HG03095 (cell line): ENCODE measurements at regions not wholly inside any gene's neighbourhood (a gene's known extent, or its start where the extent isn't known, plus 50 kb on each side); places are given as distances from the start of the nearest gene placed in this dataset.
"Not testable (repeated sequence)": the region's sequence is repeated elsewhere in the genome, so short reads cannot be mapped to it uniquely, and the experiment has no call there.

ENCODE experiments used
- ATAC-seq: cut with Tn5 transposase; IDR thresholded peaks from one replicate; pipeline ENCODE4 v1.9.1; 2021; ENCODE audit warnings: moderate library complexity; ENCODE audit not compliant: unreplicated experiment

DNA sequence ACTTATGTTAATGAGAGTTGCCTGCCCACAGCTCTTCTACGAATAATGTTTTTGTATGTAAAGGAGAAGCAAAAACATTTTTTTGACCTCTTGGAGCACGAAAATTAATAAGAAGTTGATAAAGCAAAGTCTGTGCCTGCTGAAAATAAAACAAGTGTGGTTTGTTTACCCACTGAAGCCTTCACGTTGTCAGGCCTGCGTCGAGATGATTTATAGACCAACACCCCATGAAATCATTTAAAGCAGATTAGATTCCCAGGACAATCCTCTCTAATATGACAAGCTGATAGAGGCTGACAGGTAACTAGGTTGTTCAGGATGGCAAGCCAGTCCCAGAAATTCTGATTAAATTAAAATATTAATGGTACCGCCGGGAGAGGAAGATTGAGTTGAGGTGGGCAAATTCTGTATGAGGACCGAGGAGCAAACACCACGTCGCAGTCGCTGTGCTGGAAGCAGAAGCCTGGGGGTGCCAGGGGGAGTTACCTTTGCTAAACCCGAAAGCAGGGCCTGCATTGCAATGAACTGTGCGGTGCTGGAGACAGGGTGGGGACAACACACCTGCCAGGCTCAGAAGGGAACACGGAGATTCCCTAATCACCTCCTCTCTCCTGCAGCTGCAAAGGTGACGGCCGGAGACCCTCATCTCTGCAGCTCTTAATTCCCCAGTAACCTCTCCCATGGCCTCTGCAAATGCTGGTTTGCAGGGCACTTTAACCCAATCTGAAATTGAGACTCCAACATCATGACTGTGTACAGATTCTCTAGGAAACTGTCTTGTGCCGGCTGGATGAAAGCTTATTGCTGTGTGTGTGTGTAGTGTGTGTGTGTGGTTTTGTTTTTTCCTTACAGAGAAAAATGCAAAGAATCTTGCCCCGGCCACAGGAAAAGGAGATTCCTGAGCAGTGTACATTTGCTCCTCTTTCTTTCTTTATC is 2805.9 kb downstream of the RPIA start:
- not testable (repeated sequence) for ATAC-seq

DNA sequence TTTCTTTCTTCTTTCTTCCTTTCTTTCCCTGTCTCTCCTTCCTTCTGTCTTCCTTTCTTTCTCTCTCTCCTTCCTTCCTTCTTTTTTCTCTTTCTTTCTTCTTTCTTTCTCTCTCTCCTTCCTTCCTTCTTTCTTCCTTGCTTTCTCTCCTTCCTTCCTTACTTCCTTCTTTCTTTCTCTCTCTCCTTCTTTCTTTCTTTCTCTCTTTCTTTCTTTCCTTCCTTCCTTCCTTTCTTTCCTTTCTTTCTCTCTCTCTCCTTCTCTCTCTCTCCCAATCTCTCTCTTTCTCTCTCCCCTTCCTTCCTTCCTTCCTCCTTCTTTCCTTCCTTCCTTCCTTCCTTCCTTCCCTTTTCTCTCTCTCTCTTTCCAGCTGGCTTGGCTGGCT is 2806.6 kb downstream of the RPIA start:
- ATAC-seq, result not testable (repeated sequence)

DNA sequence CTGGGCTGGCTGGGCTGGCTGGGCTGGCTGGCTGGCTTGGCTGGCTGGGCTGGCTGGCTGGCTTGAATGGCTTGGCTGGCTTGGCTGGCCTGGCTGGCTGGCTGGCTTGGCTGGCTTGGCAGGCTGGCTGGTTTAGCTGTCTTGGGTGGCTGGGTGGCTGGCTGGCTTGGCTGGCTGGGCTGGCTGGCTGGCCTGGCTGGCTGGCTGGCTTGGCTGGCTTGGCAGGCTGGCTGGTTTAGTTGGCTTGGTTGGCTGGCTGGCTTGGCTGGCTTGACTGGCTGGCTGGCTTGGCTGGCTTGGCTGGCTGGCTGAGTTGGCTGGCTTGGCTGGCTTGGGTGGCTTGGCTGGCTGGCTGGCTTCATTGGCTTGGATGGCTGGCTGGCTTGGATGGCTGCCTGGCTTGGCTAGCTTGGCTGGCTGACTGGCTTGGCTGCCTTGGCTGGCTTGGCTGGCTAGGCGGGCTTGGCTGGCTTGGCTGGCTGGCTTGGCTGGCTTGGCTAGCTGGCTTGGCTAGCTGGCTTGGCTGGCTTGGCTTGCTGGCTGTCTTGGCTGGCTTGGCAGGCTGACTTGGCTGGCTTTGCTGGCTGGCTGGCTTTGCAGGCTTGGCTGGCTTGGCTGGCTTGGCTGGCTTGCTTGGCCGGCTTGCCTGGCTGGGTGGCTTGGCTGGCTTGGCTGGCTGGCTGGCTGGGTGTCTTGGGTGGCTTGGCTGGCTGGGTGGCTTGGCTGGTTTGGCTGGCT is 2807.2 kb downstream of the RPIA start:
- not testable (repeated sequence) for ATAC-seq

DNA sequence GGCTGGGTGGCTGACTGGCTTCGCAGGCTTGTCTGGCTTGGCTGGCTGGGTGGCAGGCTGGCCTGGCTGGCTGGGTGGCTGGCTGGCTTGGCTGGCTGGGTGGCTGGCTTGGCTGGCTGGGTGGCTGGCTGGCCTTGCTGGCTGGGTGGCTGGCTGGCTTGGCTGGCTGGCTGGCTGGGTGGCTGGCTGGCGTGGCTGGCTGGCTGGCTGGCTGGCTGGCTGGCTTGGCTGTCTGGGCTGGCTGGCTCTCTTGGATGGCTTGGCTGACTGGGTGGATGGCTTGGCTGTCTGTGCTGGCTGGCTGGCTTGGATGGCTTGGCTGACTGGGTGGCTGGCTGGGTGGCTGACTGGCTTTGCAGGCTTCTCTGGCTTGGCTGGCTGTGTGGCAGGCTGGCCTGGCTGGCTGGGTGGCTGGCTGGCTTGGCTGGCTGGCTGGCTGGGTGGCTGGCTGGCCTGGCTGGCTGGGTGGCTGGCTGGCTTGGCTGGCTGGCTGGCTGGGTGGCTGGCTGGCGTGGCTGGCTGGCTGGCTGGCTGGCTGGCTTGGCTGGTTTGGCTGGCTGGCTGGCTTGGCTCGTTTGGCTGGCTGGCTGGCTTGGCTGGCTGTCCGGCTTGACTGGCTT is 2808.1 kb downstream of the RPIA start:
- ATAC-seq, result not testable (repeated sequence)

- ATAC-seq, result not testable (repeated sequence)
These were observed 2808.9 kb downstream of the RPIA start for GRCh38 chr2:91500246-91500977.

DNA sequence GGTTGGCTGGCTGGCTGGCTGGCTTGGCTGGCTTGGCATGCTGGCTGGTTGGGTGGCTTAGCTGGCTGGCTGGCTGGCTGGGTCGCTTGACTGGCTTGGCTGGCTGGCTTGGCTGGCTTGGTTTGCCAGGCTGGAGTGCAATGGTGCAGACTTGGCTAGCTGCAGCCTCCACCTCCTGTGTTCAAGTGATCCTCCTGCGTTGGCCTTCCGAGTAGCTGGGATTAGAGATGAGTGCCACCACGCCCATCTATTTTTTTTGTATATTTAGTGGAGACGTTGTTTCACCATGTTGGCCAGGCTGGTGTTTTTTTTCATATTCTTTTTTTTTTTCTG is 2809.5 kb downstream of the RPIA start:
- ATAC-seq, result not testable (repeated sequence)

- not testable (repeated sequence) for ATAC-seq
These were observed 2810.1 kb downstream of the RPIA start for GRCh38 chr2:91501481-91502080.

DNA sequence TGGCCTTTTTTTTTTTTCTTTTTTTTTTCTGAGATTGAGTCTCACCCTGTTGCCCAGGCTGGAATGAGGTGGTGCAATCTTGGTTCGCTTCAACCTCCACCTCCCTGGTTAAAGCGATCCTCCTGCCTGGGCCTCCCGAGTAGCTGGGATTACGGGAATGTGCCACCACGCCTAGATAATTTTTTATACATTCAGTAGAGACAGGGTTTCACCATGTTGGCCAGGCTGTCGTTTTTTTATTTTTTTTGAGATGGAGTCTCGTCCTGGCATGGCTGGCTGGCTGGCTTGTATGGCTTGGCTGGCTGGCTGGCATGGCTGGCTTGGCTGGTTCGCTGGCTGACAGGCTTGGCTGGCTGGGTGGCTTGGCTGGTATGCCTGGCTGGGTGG is 2812.1 kb downstream of the RPIA start:
- not testable (repeated sequence) for ATAC-seq

DNA sequence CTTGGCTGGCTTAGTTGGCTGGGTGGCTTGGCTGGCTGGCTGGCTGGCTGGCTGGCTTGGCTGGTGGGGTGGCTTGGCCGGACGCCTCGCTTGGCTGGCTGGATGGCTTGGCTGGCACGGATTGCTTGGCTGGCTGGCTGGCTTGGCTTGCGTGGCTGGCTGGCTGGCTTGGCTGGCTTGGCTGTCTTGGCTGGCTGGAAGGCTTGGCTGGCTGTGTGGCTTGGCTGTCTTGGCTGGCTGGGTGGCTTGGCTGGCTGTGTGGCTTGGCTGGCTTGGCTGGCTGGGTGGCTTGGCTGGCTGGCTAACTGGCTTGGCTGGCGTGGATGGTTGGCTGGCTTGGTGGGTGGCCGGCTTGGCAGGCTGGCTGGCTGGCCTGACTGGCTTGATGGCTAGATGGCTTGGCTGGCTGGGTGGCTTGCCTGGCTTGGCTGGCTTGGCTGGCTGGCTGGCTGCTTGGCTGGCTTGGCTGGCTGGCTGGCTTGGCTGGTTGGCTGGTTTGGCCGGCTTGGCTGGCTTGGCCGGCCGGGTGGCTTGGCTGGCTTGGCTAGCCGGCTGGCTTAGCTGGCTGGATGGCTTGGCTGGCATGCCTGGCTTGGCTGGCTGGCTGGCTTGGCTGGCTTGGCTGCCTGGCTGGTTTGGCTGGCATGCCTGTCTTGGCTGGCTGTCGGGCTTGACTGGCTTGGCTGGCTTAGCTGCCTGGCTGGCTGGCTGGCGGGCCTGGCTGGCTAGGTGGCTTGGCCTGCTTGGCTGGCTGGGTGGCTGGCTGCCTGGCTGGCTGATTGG is 2812.7 kb downstream of the RPIA start:
- not testable (repeated sequence) for ATAC-seq

DNA sequence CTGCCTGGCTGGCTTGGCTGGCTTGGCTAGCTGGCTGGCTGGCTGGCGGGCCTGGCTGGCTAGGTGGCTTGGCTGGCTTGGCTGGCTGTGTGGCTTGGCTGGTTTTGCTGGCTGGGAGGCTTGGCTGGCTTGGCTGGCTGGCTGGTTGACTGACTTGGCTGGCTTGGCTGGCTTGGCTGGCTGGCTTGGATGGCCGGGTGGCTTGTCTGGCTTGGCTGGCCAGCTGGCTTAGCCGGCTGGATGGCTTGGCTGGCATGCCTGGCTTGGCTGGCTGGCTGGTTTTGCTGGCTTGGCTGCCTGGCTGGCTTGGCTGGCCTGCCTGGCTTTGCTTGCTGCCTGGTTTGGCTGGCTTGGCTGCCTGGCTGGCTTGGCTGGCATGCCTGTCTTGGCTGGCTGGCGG is 2817.3 kb downstream of the RPIA start:
- not testable (repeated sequence) for ATAC-seq

DNA sequence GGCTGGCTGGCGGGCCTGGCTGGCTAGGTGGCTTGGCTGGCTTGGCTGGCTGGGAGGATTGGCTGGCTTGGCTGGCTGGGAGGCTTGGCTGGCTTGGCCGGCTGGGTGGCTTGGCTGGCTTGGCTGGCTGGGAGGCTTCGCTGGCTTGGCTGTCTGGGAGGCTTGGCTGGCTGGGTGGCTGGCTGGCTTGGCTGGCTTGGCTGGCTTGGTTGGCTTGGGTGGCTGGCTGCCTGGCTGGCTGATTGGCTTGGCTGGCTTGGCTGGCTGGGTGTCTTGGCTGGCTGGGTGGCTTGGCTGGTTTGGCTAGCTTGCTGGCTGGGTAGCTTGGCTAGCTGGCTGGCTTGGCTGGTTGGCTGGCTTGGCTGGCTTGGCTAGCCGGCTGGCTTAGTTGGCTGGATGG is 2817.8 kb downstream of the RPIA start:
- not testable (repeated sequence) for ATAC-seq

DNA sequence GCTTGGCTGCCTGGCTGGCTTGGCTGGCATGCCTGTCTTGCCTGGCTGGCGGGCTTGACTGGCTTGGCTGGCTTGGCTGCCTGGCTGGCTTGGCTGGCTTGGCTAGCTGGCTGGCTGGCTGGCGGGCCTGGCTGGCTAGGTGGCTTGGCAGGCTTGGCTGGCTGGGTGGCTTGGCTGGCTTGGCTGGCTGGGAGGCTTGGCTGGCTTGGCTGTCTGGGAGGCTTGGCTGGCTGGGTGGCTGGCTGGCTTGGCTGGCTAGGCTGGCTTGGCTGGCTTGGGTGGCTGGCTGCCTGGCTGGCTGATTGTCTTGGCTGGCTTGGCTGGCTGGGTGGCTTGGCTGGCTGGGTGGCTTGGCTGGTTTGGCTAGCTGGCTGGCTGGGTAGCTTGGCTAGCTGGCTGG is 2819.7 kb downstream of the RPIA start:
- ATAC-seq, result not testable (repeated sequence)

GRCh38 chr2:91515966-91516365 is 2824.5 kb downstream of the RPIA start:
- ATAC-seq, result not testable (repeated sequence)

GRCh38 chr2:91516669-91517068 is 2825.2 kb downstream of the RPIA start:
- not testable (repeated sequence) for ATAC-seq

- ATAC-seq, result not testable (repeated sequence)
These were observed 2826.4 kb downstream of the RPIA start for GRCh38 chr2:91517846-91518245.

DNA sequence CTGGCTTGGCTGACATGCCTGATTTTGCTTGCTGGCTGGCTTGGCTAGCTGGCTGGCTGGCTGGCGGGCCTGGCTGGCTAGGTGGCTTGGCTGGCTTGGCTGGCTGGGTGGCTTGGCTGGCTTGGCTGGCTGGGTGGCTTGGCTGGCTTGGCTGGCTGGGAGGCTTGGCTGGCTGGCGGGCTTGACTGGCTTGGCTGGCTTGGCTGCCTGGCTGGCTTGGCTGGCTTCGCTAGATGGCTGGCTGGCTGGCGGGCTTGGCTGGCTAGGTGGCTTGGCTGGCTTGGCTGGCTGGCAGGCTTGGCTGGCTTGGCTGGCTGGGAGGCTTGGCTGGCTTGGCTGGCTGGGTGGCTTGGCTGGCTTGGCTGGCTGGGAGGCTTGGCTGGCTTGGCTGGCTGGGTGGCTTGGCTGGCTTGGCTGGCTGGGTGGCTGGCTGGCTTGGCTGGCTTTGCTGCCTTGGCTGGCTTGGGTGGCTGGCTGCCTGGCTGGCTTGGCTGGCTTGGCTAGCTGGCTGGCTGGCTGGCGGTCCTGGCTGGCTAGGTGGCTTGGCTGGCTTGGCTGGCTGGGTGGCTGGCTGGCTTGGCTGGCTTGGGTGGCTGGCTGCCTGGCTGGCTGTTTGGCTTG is 2827.0 kb downstream of the RPIA start:
- not testable (repeated sequence) for ATAC-seq

DNA sequence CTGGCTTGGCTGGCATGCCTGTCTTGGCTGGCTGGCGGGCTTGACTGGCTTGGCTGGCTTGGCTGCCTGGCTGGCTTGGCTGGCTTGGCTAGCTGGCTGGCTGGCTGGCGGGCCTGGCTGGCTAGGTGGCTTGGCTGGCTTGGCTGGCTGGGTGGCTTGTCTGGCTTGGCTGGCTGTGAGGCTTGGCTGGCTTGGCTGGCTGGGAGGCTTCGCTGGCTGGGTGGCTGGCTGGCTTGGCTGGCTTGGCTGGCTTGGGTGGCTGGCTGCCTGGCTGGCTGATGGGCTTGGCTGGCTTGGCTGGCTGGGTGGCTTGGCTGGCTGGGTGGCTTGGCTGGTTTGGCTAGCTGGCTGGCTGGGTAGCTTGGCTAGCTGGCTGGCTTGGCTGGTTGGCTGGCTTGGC is 2827.9 kb downstream of the RPIA start:
- ATAC-seq, result not testable (repeated sequence)

GRCh38 chr2:91519914-91520313 is 2828.4 kb downstream of the RPIA start:
- ATAC-seq, result not testable (repeated sequence)

GRCh38 chr2:91520523-91520922 is 2829.1 kb downstream of the RPIA start:
- ATAC-seq, result not testable (repeated sequence)
